Trophoblast cell (in vitro differentiated cells and primary cell): ENCODE measurements at regions not wholly inside any gene's neighbourhood (a gene's known extent, or its start where the extent isn't known, plus 50 kb on each side); places are given as distances from the start of the nearest gene placed in this dataset.

Source experiments
- DNase-seq, 2 donors: peaks; one replicate each; pipeline ENCODE4 v3.0.0-alpha.2; 2016
- H2AFZ ChIP-seq: 2 replicates; pipeline ENCODE4 v1.6.1; 2013; ENCODE audit warnings: low read length, moderate library complexity, mild to moderate bottlenecking; ENCODE audit not compliant: insufficient read depth, poor library complexity
- H2AK5ac ChIP-seq: 2 replicates; pipeline ENCODE4 v1.6.1; 2013; ENCODE audit warnings: mild to moderate bottlenecking, low read length
- H2BK120ac ChIP-seq: 2 replicates; pipeline ENCODE4 v1.6.1; 2013; ENCODE audit warnings: low read length, mild to moderate bottlenecking, moderate library complexity; ENCODE audit not compliant: insufficient read depth, poor library complexity
- H2BK12ac ChIP-seq: 2 replicates; pipeline ENCODE4 v1.6.1; 2013; ENCODE audit warnings: mild to moderate bottlenecking, low read length, moderate library complexity
- H2BK5ac ChIP-seq: 2 replicates; pipeline ENCODE4 v1.6.1; 2013; ENCODE audit warnings: low read length, low read depth, moderate library complexity, mild to moderate bottlenecking; ENCODE audit not compliant: poor library complexity
- H3K14ac ChIP-seq: 2 replicates; pipeline ENCODE4 v1.6.1; 2013; ENCODE audit warnings: mild to moderate bottlenecking, low read length
- H3K18ac ChIP-seq: 2 replicates; pipeline ENCODE4 v1.6.1; 2013; ENCODE audit warnings: mild to moderate bottlenecking, low read length
- H3K23ac ChIP-seq: 2 replicates; pipeline ENCODE4 v1.6.1; 2013; ENCODE audit warnings: low read length
- H3K27ac ChIP-seq: 2 replicates; pipeline ENCODE4 v1.5.1; 2013; ENCODE audit warnings: low read depth, mild to moderate bottlenecking, inconsistent platforms, low read length, moderate library complexity
- H3K27me3 ChIP-seq: 2 replicates; pipeline ENCODE4 v1.6.1; 2013; ENCODE audit warnings: inconsistent platforms, mild to moderate bottlenecking, low read length, moderate library complexity; ENCODE audit not compliant: insufficient read depth
- H3K36me3 ChIP-seq, 2 experiments: 1 replicate in 1 of 2; 2 replicates in 1 of 2; pipeline ENCODE4 v1.6.1; 2013; ENCODE audit warnings: low read length in 2 of 2, mild to moderate bottlenecking in 2 of 2, moderate library complexity in 1 of 2; ENCODE audit not compliant: insufficient read depth in 2 of 2, control insufficient read depth in 1 of 2
- H3K4ac ChIP-seq: 2 replicates; pipeline ENCODE4 v1.6.1; 2013; ENCODE audit warnings: low read depth, mild to moderate bottlenecking, low read length, moderate library complexity
- H3K4me1 ChIP-seq, 2 experiments: 1 replicate in 1 of 2; 2 replicates in 1 of 2; pipeline ENCODE4 v1.6.1; 2013; ENCODE audit warnings: low read length in 2 of 2, mild to moderate bottlenecking in 2 of 2, moderate library complexity in 1 of 2; ENCODE audit not compliant: insufficient read depth in 2 of 2, control insufficient read depth in 1 of 2
- H3K4me2 ChIP-seq: 2 replicates; pipeline ENCODE4 v1.6.1; 2013; ENCODE audit warnings: inconsistent platforms, mild to moderate bottlenecking, low read length, moderate library complexity
- H3K4me3 ChIP-seq: 2 replicates; pipeline ENCODE4 v1.5.1; 2013; ENCODE audit warnings: mild to moderate bottlenecking, low read depth, low read length, inconsistent platforms
- H3K79me1 ChIP-seq: one replicate; pipeline ENCODE4 v1.6.1; 2013; ENCODE audit warnings: low read length
- H3K79me2 ChIP-seq: 2 replicates; pipeline ENCODE4 v1.6.1; 2013; ENCODE audit warnings: low read length, mild to moderate bottlenecking; ENCODE audit not compliant: control insufficient read depth, insufficient read depth, poor library complexity
- H3K9ac ChIP-seq: 2 replicates; pipeline ENCODE4 v1.6.1; 2013; ENCODE audit warnings: mild to moderate bottlenecking, low read length
- H3K9me3 ChIP-seq: 2 replicates; pipeline ENCODE4 v1.6.1; 2013; ENCODE audit warnings: low read depth, mild to moderate bottlenecking, control low read depth, inconsistent platforms, low read length; ENCODE audit not compliant: insufficient read depth
- H4K12ac ChIP-seq: 2 replicates; pipeline ENCODE4 v1.6.1; 2013; ENCODE audit warnings: low read depth, mild to moderate bottlenecking, low read length, moderate library complexity
- H4K8ac ChIP-seq: 2 replicates; pipeline ENCODE4 v1.6.1; 2013; ENCODE audit warnings: low read depth, mild to moderate bottlenecking, low read length, moderate library complexity
- H4K91ac ChIP-seq: one replicate; pipeline ENCODE4 v1.6.1; 2013; ENCODE audit warnings: low read depth, mild to moderate bottlenecking, low read length, moderate library complexity
- WGBS: extraction: QIAGEN DNeasy Blood & Tissue Kit; methylation state at CpG from one replicate; pipeline ENCODE4 v1.1.7; 2013; ENCODE audit warnings: missing lambda C conversion rate; ENCODE audit not compliant: insufficient read length, insufficient coverage; ENCODE audit errors: extremely low coverage; 5-methylcytosine and 5-hydroxymethylcytosine counted together

DNA sequence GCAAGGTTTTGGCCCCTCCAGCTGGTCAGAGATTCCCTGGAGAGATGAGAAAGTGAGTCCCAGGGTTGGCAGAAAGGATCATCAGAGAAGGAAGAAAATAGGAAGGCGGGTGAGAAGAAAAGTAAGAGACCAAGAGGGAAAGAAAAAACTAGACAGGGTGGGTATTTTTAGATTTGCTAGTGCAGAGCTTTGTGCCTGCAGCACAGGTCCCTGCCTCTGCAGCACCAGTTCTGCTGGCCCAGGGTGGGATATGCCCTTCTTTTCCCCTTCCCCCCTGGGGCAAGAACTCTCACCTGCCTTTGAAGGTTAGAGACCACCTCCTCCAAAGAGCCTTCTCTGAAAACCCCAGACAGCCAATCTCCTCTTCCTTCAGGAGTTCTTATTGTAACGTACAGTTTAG lies 90.3 kb upstream of the EGFLAM start:
- Histone ChIP-seq H3K4me1 (no peaks in the 10 kb centered on the region), H2BK5ac (no peak overlapping the region), H3K9me3 (no peaks in the 10 kb centered on the region), H3K79me1 (no peaks in the 10 kb centered on the region), H3K27me3 (no peaks in the 10 kb centered on the region), H2BK120ac (no peak overlapping the region), H4K12ac (no peak overlapping the region), H3K23ac (no peak overlapping the region), H2AK5ac (no peak overlapping the region), H3K18ac (no peak overlapping the region), H3K36me3 (no peaks in the 10 kb centered on the region), H3K79me2 (no peaks in the 10 kb centered on the region), H3K4ac (no peak overlapping the region), H3K9ac (no peak overlapping the region), H3K27ac (no peak overlapping the region), H3K4me2 (no peak overlapping the region), H3K14ac (no peak overlapping the region), H3K4me3 (no peak overlapping the region), H4K8ac (no peak overlapping the region), H2AFZ (no peak overlapping the region), H4K91ac (no peak overlapping the region), H2BK12ac (no peak overlapping the region)
- DNase-seq = no peak
- no CpG with 5 or more reads among the region's 2 CpGs for WGBS

DNA sequence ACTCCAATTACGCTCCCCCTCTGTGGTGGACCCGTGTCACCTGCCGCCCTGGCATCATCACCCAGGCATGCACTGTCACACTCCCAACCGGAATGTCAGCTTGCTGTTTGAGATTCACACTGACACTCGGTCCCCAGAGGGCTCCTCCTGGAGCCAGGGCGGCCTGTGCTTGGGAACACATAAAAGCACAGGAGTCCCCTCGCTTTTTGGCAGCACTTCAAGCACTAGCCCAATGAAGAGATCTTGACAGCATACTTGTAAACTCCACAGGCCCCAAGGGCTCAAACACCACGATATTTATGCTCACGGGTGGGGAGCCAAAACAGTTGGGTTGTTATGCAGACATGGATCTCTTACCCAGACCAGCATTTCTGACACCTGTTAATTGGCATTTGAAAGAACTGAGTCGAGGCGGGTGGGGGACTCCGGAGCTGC lies 90.8 kb upstream of the EGFLAM start:
- Histone ChIP-seq H3K4me1 (no peaks in the 10 kb centered on the region), H3K23ac (no peak overlapping the region), H2BK120ac (no peak overlapping the region), H4K91ac (no peak overlapping the region), H3K36me3 (no peaks in the 10 kb centered on the region), H3K9ac (no peak overlapping the region), H2AK5ac (no peak overlapping the region), H3K79me1 (no peaks in the 10 kb centered on the region), H4K12ac (no peak overlapping the region), H2BK12ac (no peak overlapping the region), H3K4me3 (no peak overlapping the region), H2AFZ (no peak overlapping the region), H3K4ac (no peak overlapping the region), H3K18ac (no peak overlapping the region), H3K27me3 (no peaks in the 10 kb centered on the region), H3K4me2 (no peak overlapping the region), H3K79me2 (no peaks in the 10 kb centered on the region), H4K8ac (no peak overlapping the region), H2BK5ac (no peak overlapping the region), H3K9me3 (no peaks in the 10 kb centered on the region), H3K27ac (no peak overlapping the region), H3K14ac (no peak overlapping the region)
- no CpG with 5 or more reads among the region's 12 CpGs for WGBS
- peak in 1 of 2 donors; percentile 1 for DNase-seq

DNA sequence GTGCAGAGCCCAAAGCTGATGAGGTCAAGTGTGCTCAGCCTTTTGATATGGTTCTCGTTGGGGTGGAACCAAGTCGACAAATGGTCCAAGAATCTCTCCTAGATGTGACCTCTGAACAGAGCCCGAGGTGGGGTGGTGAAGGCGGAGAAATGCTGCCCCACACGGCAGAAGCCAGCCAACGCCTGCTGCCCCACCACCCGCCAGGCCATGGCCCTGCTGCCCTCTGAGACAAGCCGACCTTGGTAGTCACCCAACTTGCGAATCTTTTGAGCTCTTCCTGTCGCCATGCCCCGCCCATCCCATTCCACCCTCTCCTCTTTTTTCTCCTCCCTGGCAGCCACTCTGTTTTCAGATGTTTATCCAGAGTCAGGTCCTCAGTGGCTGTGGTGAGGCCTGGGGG lies 91.5 kb upstream of the EGFLAM start:
- H2AK5ac ChIP-seq = no peak overlapping the region
- H4K12ac ChIP-seq = no peak overlapping the region
- no peaks in the 10 kb centered on the region for H3K79me2 ChIP-seq
- no peak overlapping the region for H3K27ac ChIP-seq
- H3K9ac ChIP-seq = no peak overlapping the region
- H2BK12ac ChIP-seq = no peak overlapping the region
- no peak overlapping the region for H3K23ac ChIP-seq
- H3K4me1 ChIP-seq = no peaks in the 10 kb centered on the region
- H3K18ac ChIP-seq = no peak overlapping the region
- H3K9me3 ChIP-seq = no peaks in the 10 kb centered on the region
- no peak overlapping the region for H4K91ac ChIP-seq
- no peak overlapping the region for H3K4ac ChIP-seq
- no peak for DNase-seq
- H3K4me2 ChIP-seq = no peak overlapping the region
- no peaks in the 10 kb centered on the region for H3K27me3 ChIP-seq
- WGBS = no CpG with 5 or more reads among the region's 11 CpGs
- H3K4me3 ChIP-seq = no peak overlapping the region
- H3K79me1 ChIP-seq = no peaks in the 10 kb centered on the region
- no peak overlapping the region for H3K14ac ChIP-seq
- H2BK120ac ChIP-seq = no peak overlapping the region
- H4K8ac ChIP-seq = no peak overlapping the region
- H2BK5ac ChIP-seq = no peak overlapping the region
- H2AFZ ChIP-seq = no peak overlapping the region
- no peaks in the 10 kb centered on the region for H3K36me3 ChIP-seq

DNA sequence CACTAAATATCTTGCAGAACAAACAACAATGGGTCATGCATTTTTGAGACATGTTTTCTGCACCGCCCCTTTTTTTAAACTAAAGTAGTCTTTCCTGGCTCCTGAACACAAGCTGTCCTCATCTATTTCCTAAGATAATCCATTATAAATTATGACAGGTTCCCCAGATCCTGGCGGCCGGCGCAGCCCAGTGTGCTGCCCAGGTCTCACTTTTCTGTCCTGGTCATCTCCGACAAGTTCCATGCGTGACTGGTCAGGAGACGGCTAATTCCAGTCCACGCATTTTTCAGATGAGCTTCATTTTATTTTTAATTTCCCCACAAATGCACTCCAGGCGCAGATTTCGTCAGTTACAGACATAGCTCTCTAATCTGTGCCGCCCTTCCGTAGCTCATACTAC lies 92.9 kb upstream of the EGFLAM start:
- Histone ChIP-seq H2BK120ac (no peak overlapping the region), H3K9me3 (no peaks in the 10 kb centered on the region), H2BK12ac (no peak overlapping the region), H2AFZ (no peak overlapping the region), H3K36me3 (no peaks in the 10 kb centered on the region), H3K4me1 (no peaks in the 10 kb centered on the region), H3K4me2 (no peak overlapping the region), H2AK5ac (no peak overlapping the region), H3K79me1 (no peaks in the 10 kb centered on the region), H3K79me2 (no peaks in the 10 kb centered on the region), H3K18ac (no peak overlapping the region), H4K12ac (no peak overlapping the region), H3K4me3 (no peak overlapping the region), H2BK5ac (no peak overlapping the region), H3K4ac (no peak overlapping the region), H4K8ac (no peak overlapping the region), H3K27ac (no peak overlapping the region), H3K23ac (no peak overlapping the region), H4K91ac (no peak overlapping the region), H3K9ac (no peak overlapping the region), H3K27me3 (no peaks in the 10 kb centered on the region), H3K14ac (no peak overlapping the region)
- DNase-seq = no peak
- WGBS = no CpG with 5 or more reads among the region's 12 CpGs
